GM23248 (cell line): ENCODE measurements at regions not wholly inside any gene's neighbourhood (a gene's known extent, or its start where the extent isn't known, plus 50 kb on each side); places are given as distances from the start of the nearest gene placed in this dataset.

Source experiments
- DNase-seq: peaks from one replicate; pipeline ENCODE4 v3.0.0-alpha.2; 2015
- H2AFZ ChIP-seq: fragments of 200-600 bp; sonication (generic); 2 replicates; pipeline ENCODE4 v1.6.1; 2016; ENCODE audit warnings: antibody characterized with exemption
- H3F3A ChIP-seq: fragments of 200-600 bp; sonication (generic); 2 replicates; pipeline ENCODE4 v1.6.1; 2016; ENCODE audit warnings: mild to moderate bottlenecking, antibody characterized with exemption, mixed run types; ENCODE audit not compliant: insufficient read depth
- H3K27ac ChIP-seq: fragments of 200-600 bp; sonication (generic); 2 replicates; pipeline ENCODE4 v1.5.1; 2016; ENCODE audit warnings: mild to moderate bottlenecking
- H3K27me3 ChIP-seq: fragments of 200-600 bp; sonication (generic); replicated peaks from 2 replicates; pipeline ENCODE4 v1.6.1; 2016; ENCODE audit warnings: mild to moderate bottlenecking; ENCODE audit not compliant: insufficient read depth
- H3K36me3 ChIP-seq: fragments of 200-600 bp; sonication (generic); 2 replicates; pipeline ENCODE4 v1.6.1; 2016; ENCODE audit warnings: low read depth, mild to moderate bottlenecking
- H3K4me1 ChIP-seq: fragments of 200-600 bp; sonication (generic); 2 replicates; pipeline ENCODE4 v1.6.1; 2016; ENCODE audit warnings: mild to moderate bottlenecking; ENCODE audit not compliant: insufficient read depth
- H3K4me2 ChIP-seq: fragments of 200-600 bp; sonication (generic); one replicate; pipeline ENCODE4 v1.6.1; 2016; ENCODE audit warnings: mild to moderate bottlenecking; ENCODE audit not compliant: unreplicated experiment
- H3K4me3 ChIP-seq: fragments of 200-600 bp; sonication (generic); 2 replicates; pipeline ENCODE4 v1.5.1; 2016; ENCODE audit warnings: mild to moderate bottlenecking
- H3K79me2 ChIP-seq: fragments of 200-600 bp; sonication (generic); 2 replicates; pipeline ENCODE4 v1.6.1; 2016; ENCODE audit warnings: mild to moderate bottlenecking; ENCODE audit not compliant: insufficient read depth
- H3K9ac ChIP-seq: fragments of 200-600 bp; sonication (generic); 2 replicates; pipeline ENCODE4 v1.6.1; 2016; ENCODE audit warnings: mild to moderate bottlenecking
- H3K9me2 ChIP-seq: fragments of 200-600 bp; sonication (generic); 2 replicates; pipeline ENCODE4 v1.6.1; 2016; ENCODE audit warnings: mixed run types, mild to moderate bottlenecking, moderate library complexity; ENCODE audit not compliant: insufficient read depth
- H3K9me3 ChIP-seq: fragments of 200-600 bp; sonication (generic); one replicate; pipeline ENCODE4 v1.6.1; 2017; ENCODE audit warnings: low read depth
- H4K20me1 ChIP-seq: fragments of 200-600 bp; sonication (generic); 2 replicates; pipeline ENCODE4 v1.6.0; 2016; ENCODE audit not compliant: insufficient read depth
- EZH2 ChIP-seq: fragments of 200-600 bp; sonication (generic); IDR thresholded peaks from 2 replicates; pipeline ENCODE4 v1.6.1; 2018; ENCODE audit warnings: antibody characterized with exemption, mild to moderate bottlenecking; ENCODE audit not compliant: insufficient read depth, poor library complexity, severe bottlenecking
- EZH2phosphoT487 ChIP-seq: fragments of 200-600 bp; sonication (generic); IDR thresholded peaks from 2 replicates; pipeline ENCODE4 v1.6.1; 2018; ENCODE audit warnings: antibody characterized with exemption, moderate library complexity, mild to moderate bottlenecking, low read depth; ENCODE audit not compliant: insufficient read depth
- WGBS, 2 experiments: methylation state at CpG; one replicate each; pipeline ENCODE4 v1.1.6; 2015 to 2017; ENCODE audit warnings: low lambda C conversion rate in 2 of 2, low coverage in 1 of 2; ENCODE audit errors: missing lambda C conversion rate in 2 of 2; 5-methylcytosine and 5-hydroxymethylcytosine counted together
- in situ Hi-C: fragments of 300-500 bp; cut with MboI; formaldehyde crosslinking; loops from 2 replicates; pipeline ENCODE4 v1.15.0; 2020

DNA sequence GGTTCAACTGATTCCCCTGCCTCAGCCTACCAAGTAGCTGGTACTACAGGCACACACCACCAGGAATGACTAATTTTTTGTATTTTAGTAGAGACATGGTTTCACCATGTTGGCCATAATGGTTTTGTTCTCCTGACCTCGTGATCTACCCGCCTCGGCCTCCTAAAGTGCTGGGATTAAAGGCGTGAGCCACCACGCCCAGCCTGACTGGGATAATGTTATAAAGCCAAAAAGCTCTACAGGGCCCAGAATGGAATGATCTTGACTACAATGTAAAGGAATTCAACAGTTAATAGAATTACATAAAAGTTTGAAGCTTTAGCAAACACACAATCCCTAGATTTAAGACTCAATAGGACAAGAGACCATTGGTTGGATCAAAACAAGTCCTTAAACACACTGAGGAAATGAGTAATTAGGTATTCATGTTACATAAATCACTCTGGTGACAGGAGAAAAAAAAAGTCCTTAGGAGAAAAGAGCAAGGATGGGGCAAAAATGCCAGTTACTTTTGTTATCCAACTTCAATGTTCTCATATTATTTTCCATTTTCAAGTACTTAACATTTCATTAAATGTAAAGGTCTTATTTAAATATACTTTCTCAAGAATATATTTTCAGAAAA lies 504.9 kb downstream of the TSPY10 start:
- no peak overlapping the region for H2AFZ ChIP-seq
- no peaks in the 10 kb centered on the region for H3K36me3 ChIP-seq
- no peak overlapping the region for H3K9ac ChIP-seq
- no peaks in the 10 kb centered on the region for H3K79me2 ChIP-seq
- WGBS, 2 experiments: 43 to 50% methylated on average over 5 of the region's 5 CpGs
- no peak overlapping the region for H3K4me3 ChIP-seq
- no peaks in the 10 kb centered on the region for H3K9me2 ChIP-seq
- in situ Hi-C loops: no loop called here
- H3K9me3 ChIP-seq: no peaks in the 10 kb centered on the region
- no peak for DNase-seq
- H3K27me3 ChIP-seq: no peaks in the 10 kb centered on the region
- H3F3A ChIP-seq: no peaks in the 10 kb centered on the region
- H3K27ac ChIP-seq: no peak overlapping the region
- no peak for TF ChIP-seq EZH2phosphoT487
- no peak for TF ChIP-seq EZH2
- no peak overlapping the region for H3K4me2 ChIP-seq
- H3K4me1 ChIP-seq: no peaks in the 10 kb centered on the region
- H4K20me1 ChIP-seq: no peaks in the 10 kb centered on the region

DNA sequence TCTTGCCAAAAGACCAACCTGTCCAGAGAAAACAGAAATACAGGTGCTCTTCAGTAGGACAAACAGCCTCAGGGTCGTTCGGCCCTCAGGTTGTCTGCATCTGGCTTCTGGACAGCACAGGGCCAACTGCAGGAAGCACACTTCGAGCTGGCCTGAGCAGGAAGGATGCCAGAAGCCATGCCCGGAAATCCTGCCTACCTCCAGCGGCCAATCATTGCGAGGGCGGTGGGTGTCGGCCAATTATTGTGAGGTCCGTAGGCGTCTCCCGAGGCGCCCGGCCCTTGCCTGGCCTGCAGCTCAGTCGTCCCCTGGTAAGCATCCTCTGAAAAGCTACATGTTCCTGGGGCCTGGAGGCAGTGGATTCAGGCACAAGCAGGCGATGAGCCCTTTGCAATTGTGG lies 507.5 kb downstream of the TSPY10 start:
- no peak for DNase-seq
- H3K9me2 ChIP-seq: no peaks in the 10 kb centered on the region
- in situ Hi-C loops: no loop called here
- no peak overlapping the region for H3K27ac ChIP-seq
- no peak overlapping the region for H2AFZ ChIP-seq
- H3K36me3 ChIP-seq: no peaks in the 10 kb centered on the region
- no peak overlapping the region for H3K4me3 ChIP-seq
- no peak for TF ChIP-seq EZH2phosphoT487
- no peak for TF ChIP-seq EZH2
- no peak overlapping the region for H3K4me2 ChIP-seq
- no peaks in the 10 kb centered on the region for H3K4me1 ChIP-seq
- H3F3A ChIP-seq: no peaks in the 10 kb centered on the region
- H4K20me1 ChIP-seq: no peaks in the 10 kb centered on the region
- no peaks in the 10 kb centered on the region for H3K9me3 ChIP-seq
- H3K27me3 ChIP-seq: no peaks in the 10 kb centered on the region
- no peaks in the 10 kb centered on the region for H3K79me2 ChIP-seq
- WGBS, 2 experiments: 66 to 71% methylated on average over 7 to 15 of the region's 15 CpGs
- no peak overlapping the region for H3K9ac ChIP-seq

DNA sequence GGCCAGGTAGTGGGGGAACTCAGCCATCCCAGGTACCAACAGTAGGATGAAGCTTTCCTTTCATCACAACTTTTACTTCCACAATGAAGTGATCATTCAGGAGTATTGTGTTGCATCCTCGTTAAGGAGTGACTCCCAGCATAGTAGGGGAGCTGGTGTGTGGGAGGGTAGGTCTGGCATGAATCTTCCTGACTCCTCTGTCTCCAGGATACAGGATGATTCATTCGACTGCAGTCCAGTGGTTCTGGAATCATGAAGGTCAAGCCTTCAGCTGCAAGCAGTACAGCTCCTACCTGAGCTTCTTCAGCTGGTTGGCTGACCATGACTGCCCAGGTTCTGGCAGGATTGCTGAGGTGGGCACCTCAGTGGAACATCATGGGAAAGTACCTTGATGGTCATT lies 510.2 kb downstream of the TSPY10 start:
- in situ Hi-C loops: no loop called here
- TF ChIP-seq EZH2 (no peak), EZH2phosphoT487 (no peak)
- no peak overlapping the region for H2AFZ ChIP-seq
- H3F3A ChIP-seq: no peaks in the 10 kb centered on the region
- H3K27ac ChIP-seq: no peak overlapping the region
- no peak overlapping the region for H3K4me3 ChIP-seq
- DNase-seq: peak; percentile 0
- H3K9me2 ChIP-seq: no peaks in the 10 kb centered on the region
- WGBS, 2 experiments: 5 to 11% methylated on average over 2 of the region's 2 CpGs
- no peaks in the 10 kb centered on the region for H3K9me3 ChIP-seq
- H3K79me2 ChIP-seq: no peaks in the 10 kb centered on the region
- H3K4me2 ChIP-seq: no peak overlapping the region
- H3K4me1 ChIP-seq: no peaks in the 10 kb centered on the region
- no peaks in the 10 kb centered on the region for H4K20me1 ChIP-seq
- H3K27me3 ChIP-seq: no peaks in the 10 kb centered on the region
- no peaks in the 10 kb centered on the region for H3K36me3 ChIP-seq
- H3K9ac ChIP-seq: no peak overlapping the region
